T-cell (primary cell): ENCODE measurements at regions not wholly inside any gene's neighbourhood (a gene's known extent, or its start where the extent isn't known, plus 50 kb on each side); places are given as distances from the start of the nearest gene placed in this dataset.

Source experiments
- ATAC-seq, 4 experiments: fragments of 200-7000 bp in 3 of 4; fragments of 150-1000 bp in 1 of 4; cut with Tn5 transposase; replicated peaks in 1 of 4; 1 replicate in 3 of 4; 2 replicates in 1 of 4; pipeline ENCODE4 v1.10.0; 2021; ENCODE audit warnings: moderate library complexity in 3 of 4, mild to moderate bottlenecking in 2 of 4, moderate number of reproducible peaks in 1 of 4
- CTCF ChIA-PET, 2 donors: fragments of 300-600 bp; sonication (Branson Sonifier 250); formaldehyde crosslinking; loops; one replicate each; lab custom pipeline; 2022; ENCODE audit warnings: antibody characterized with exemption in 2 of 2; lab: Charles Lee
- POLR2A ChIA-PET, 2 donors: fragments of 300-600 bp; sonication (Branson Sonifier 250); formaldehyde crosslinking; loops; one replicate each; lab custom pipeline; 2022; ENCODE audit warnings: antibody characterized with exemption in 2 of 2; lab: Charles Lee
- DNase-seq, 35 experiments: peaks; one replicate each; pipeline versions ENCODE4 v3.0.0 to v3.0.0-alpha.2; 2013 to 2023
- H3K27ac ChIP-seq: one replicate; pipeline ENCODE4 v1.5.1; 2013; ENCODE audit warnings: low read length
- H3K27me3 ChIP-seq, 2 experiments: replicated peaks in 1 of 2; 1 replicate in 1 of 2; 2 replicates in 1 of 2; pipeline versions ENCODE4 v1.6.1 to v1.7.0; 2013; ENCODE audit warnings: low read length in 1 of 2, mixed read lengths in 1 of 2; ENCODE audit not compliant: control insufficient read depth in 2 of 2, insufficient read depth in 2 of 2; ENCODE audit errors: extremely low read depth in 1 of 2
- H3K36me3 ChIP-seq, 2 donors: 1 replicate in 1 of 2; 2 replicates in 1 of 2; pipeline versions ENCODE4 v1.6.1 to v1.7.0; 2013; ENCODE audit warnings: low read length in 1 of 2; ENCODE audit not compliant: control insufficient read depth in 2 of 2, insufficient read depth in 1 of 2; ENCODE audit errors: extremely low read depth in 1 of 2
- H3K4me1 ChIP-seq, 2 experiments: 1 replicate in 1 of 2; 2 replicates in 1 of 2; pipeline versions ENCODE4 v1.6.1 to v1.7.0; 2013; ENCODE audit warnings: low read length in 2 of 2, mixed read lengths in 1 of 2; ENCODE audit not compliant: insufficient read depth in 2 of 2, control insufficient read depth in 1 of 2; ENCODE audit errors: extremely low read depth in 1 of 2
- H3K4me3 ChIP-seq, 2 donors: 1 replicate in 1 of 2; 2 replicates in 1 of 2; pipeline versions ENCODE4 v1.5.1 to v1.7.0; 2013; ENCODE audit warnings: mild to moderate bottlenecking in 2 of 2, low read length in 1 of 2, moderate library complexity in 1 of 2; ENCODE audit not compliant: control insufficient read depth in 1 of 2; ENCODE audit errors: extremely low read depth in 1 of 2
- H3K9me3 ChIP-seq: 2 replicates; pipeline ENCODE4 v1.7.0; 2013
- H3K27ac Mint-ChIP-seq, 2 donors: one replicate each; pipeline ENCODE4 v1.8.0; 2020 to 2021; ENCODE audit warnings: mild to moderate bottlenecking in 2 of 2, mixed read lengths in 2 of 2
- H3K27me3 Mint-ChIP-seq, 2 donors: one replicate each; pipeline ENCODE4 v1.8.0; 2021 to 2022; ENCODE audit warnings: mixed read lengths in 2 of 2
- H3K36me3 Mint-ChIP-seq: one replicate; pipeline ENCODE4 v1.8.0; 2021; ENCODE audit warnings: mixed read lengths
- H3K4me1 Mint-ChIP-seq, 3 donors: one replicate each; pipeline ENCODE4 v1.8.0; 2020 to 2022; ENCODE audit warnings: mixed read lengths in 3 of 3, mild to moderate bottlenecking in 1 of 3
- H3K4me3 Mint-ChIP-seq, 3 donors: one replicate each; pipeline ENCODE4 v1.8.0; 2020 to 2022; ENCODE audit warnings: mild to moderate bottlenecking in 3 of 3, mixed read lengths in 3 of 3, moderate library complexity in 3 of 3
- H3K9me3 Mint-ChIP-seq, 3 donors: one replicate each; pipeline ENCODE4 v1.8.0; 2020 to 2022; ENCODE audit warnings: mixed read lengths in 3 of 3
- WGBS: methylation state at CpG from one replicate; pipeline ENCODE4 v1.1.5; 2013; ENCODE audit warnings: missing lambda C conversion rate; ENCODE audit not compliant: insufficient coverage; 5-methylcytosine and 5-hydroxymethylcytosine counted together

- peaks cover 0 to under 1% of the 10 kb centered on the region in 2 experiments for H3K27me3 ChIP-seq
- no peaks in the 10 kb centered on the region for H3K9me3 ChIP-seq
- H3K27ac Mint-ChIP-seq = no peak overlapping the region
- DNase-seq = no peak
- H3K4me3 Mint-ChIP-seq = no peak overlapping the region
- WGBS = 0% methylated on average over 1 of the region's 3 CpGs
- peaks cover 31% of the 10 kb centered on the region in 2 donors for H3K27me3 Mint-ChIP-seq
- no peak for ATAC-seq
- ChIA-PET POLR2A (no interaction called here), CTCF (no interaction called here)
- no peaks in the 10 kb centered on the region for H3K4me1 ChIP-seq
- no peaks in the 10 kb centered on the region for H3K9me3 Mint-ChIP-seq
- no peak overlapping the region for H3K27ac ChIP-seq
- H3K4me1 Mint-ChIP-seq = no peaks in the 10 kb centered on the region
- H3K36me3 Mint-ChIP-seq = no peaks in the 10 kb centered on the region
- no peak overlapping the region for H3K4me3 ChIP-seq
- no peaks in the 10 kb centered on the region for H3K36me3 ChIP-seq
Observed at GRCh38 chr7:27345164-27345887, 102.7 kb downstream of the EVX1 start.

- WGBS = 93% methylated on average over 5 of the region's 8 CpGs
- DNase-seq (no peak), ATAC-seq (no peak)
- no peaks in the 10 kb centered on the region for H3K9me3 ChIP-seq
- Mint-ChIP-seq H3K4me1 (no peaks in the 10 kb centered on the region), H3K9me3 (no peaks in the 10 kb centered on the region), H3K4me3 (no peak overlapping the region), H3K27me3 (peaks cover 28 to 31% of the 10 kb centered on the region in 2 donors), H3K36me3 (no peaks in the 10 kb centered on the region), H3K27ac (no peak overlapping the region)
- no peaks in the 10 kb centered on the region for H3K36me3 ChIP-seq
- no peak overlapping the region for H3K4me3 ChIP-seq
- no peaks in the 10 kb centered on the region for H3K27me3 ChIP-seq
- ChIA-PET CTCF (no interaction called here), POLR2A (no interaction called here)
- no peaks in the 10 kb centered on the region for H3K4me1 ChIP-seq
- H3K27ac ChIP-seq = no peak overlapping the region
Observed at GRCh38 chr7:27345997-27346396, 103.4 kb downstream of the EVX1 start.

GRCh38 chr7:27346531-27347275 lies 104.1 kb downstream of the EVX1 start:
- Mint-ChIP-seq H3K4me3 (no peak overlapping the region), H3K36me3 (no peaks in the 10 kb centered on the region), H3K9me3 (no peaks in the 10 kb centered on the region), H3K4me1 (no peaks in the 10 kb centered on the region), H3K27ac (no peak overlapping the region), H3K27me3 (peaks cover 25 to 32% of the 10 kb centered on the region in 2 donors)
- POLR2A ChIA-PET = interaction anchor here in 1 of 2 donors (0.8 kb wide), 1 partner anchor 19 kb away, joined by 3 read pairs; no protein-coding TSS in a partner anchor
- CTCF ChIA-PET = no interaction called here
- ATAC-seq = no peak
- 90% methylated on average over 4 of the region's 10 CpGs for WGBS
- Histone ChIP-seq H3K9me3 (no peaks in the 10 kb centered on the region), H3K27me3 (no peaks in the 10 kb centered on the region), H3K4me3 (no peak overlapping the region), H3K36me3 (no peaks in the 10 kb centered on the region), H3K27ac (no peak overlapping the region), H3K4me1 (no peaks in the 10 kb centered on the region)
- DNase-seq = no peak

- Mint-ChIP-seq H3K4me1 (no peaks in the 10 kb centered on the region), H3K36me3 (no peaks in the 10 kb centered on the region), H3K9me3 (no peaks in the 10 kb centered on the region), H3K4me3 (no peak overlapping the region), H3K27ac (no peak overlapping the region), H3K27me3 (peaks cover 21 to 28% of the 10 kb centered on the region in 2 donors)
- Histone ChIP-seq H3K4me1 (no peaks in the 10 kb centered on the region), H3K27me3 (no peaks in the 10 kb centered on the region), H3K27ac (no peak overlapping the region), H3K36me3 (no peaks in the 10 kb centered on the region), H3K4me3 (no peak overlapping the region), H3K9me3 (no peaks in the 10 kb centered on the region)
- WGBS = 100% methylated on average over 1 of the region's 4 CpGs
- POLR2A ChIA-PET = no interaction called here
- ATAC-seq (no peak), DNase-seq (no peak)
- CTCF ChIA-PET = no interaction called here
Observed at GRCh38 chr7:27347276-27347640, 104.7 kb downstream of the EVX1 start.

GRCh38 chr7:27349621-27350020 lies 107.0 kb downstream of the EVX1 start:
- DNase-seq = no peak
- Histone ChIP-seq H3K36me3 (no peaks in the 10 kb centered on the region), H3K27ac (no peak overlapping the region), H3K4me1 (no peaks in the 10 kb centered on the region), H3K27me3 (no peaks in the 10 kb centered on the region), H3K9me3 (no peaks in the 10 kb centered on the region), H3K4me3 (no peak overlapping the region)
- Mint-ChIP-seq H3K27ac (no peak overlapping the region), H3K36me3 (no peaks in the 10 kb centered on the region), H3K4me3 (no peak overlapping the region), H3K27me3 (peaks cover 20 to 32% of the 10 kb centered on the region in 2 donors), H3K4me1 (no peaks in the 10 kb centered on the region), H3K9me3 (no peaks in the 10 kb centered on the region)
- WGBS = no CpG with 5 or more reads among the region's 2 CpGs
- no peak for ATAC-seq
- ChIA-PET POLR2A (no interaction called here), CTCF (no interaction called here)

GRCh38 chr7:27351137-27351536 lies 108.5 kb downstream of the EVX1 start:
- Mint-ChIP-seq H3K9me3 (no peaks in the 10 kb centered on the region), H3K27ac (no peak overlapping the region), H3K36me3 (no peaks in the 10 kb centered on the region), H3K27me3 (peaks cover 20 to 38% of the 10 kb centered on the region in 2 donors), H3K4me1 (no peaks in the 10 kb centered on the region), H3K4me3 (no peak overlapping the region)
- Histone ChIP-seq H3K27ac (no peak overlapping the region), H3K4me3 (no peak overlapping the region), H3K9me3 (no peaks in the 10 kb centered on the region), H3K36me3 (no peaks in the 10 kb centered on the region), H3K4me1 (no peaks in the 10 kb centered on the region), H3K27me3 (no peaks in the 10 kb centered on the region)
- DNase-seq (no peak), ATAC-seq (no peak)
- 54% methylated on average over 3 of the region's 5 CpGs for WGBS
- ChIA-PET CTCF (no interaction called here), POLR2A (no interaction called here)
